ENCODE measurements at regions not wholly inside any gene's neighbourhood (a gene's known extent, or its start where the extent isn't known, plus 50 kb on each side); places are given as distances from the start of the nearest gene placed in this dataset.

- H3K27me3 ChIP-seq (ENCODE audit: control insufficient read depth, extremely low read depth, insufficient read depth, low read length): no peaks in the 10 kb centered on the region
- DNase-seq (ENCODE audit: low read depth, low spot score): no peak
- no peak for FAIRE-seq
- H3K4me3 ChIP-seq (ENCODE audit: control insufficient read depth in 2 of 3, extremely low read depth in 1 of 3, insufficient read depth in 2 of 3, low read depth in 1 of 3, low read length in 3 of 3): no peak overlapping the region
- no peaks in the 10 kb centered on the region for H3K9me1 ChIP-seq (ENCODE audit: control insufficient read depth, extremely low read depth, insufficient read depth, low read length)
- H3K9me3 ChIP-seq (ENCODE audit: control insufficient read depth, low read depth, low read length): no peaks in the 10 kb centered on the region
- H2AFZ ChIP-seq (ENCODE audit: control insufficient read depth, low read length): no peak overlapping the region
- no peak overlapping the region for H3K9ac ChIP-seq (ENCODE audit: control insufficient read depth, extremely low read depth, insufficient read depth, low read length)
- H3K36me3 ChIP-seq (ENCODE audit: control insufficient read depth in 2 of 2, extremely low read depth in 1 of 2, insufficient read depth in 2 of 2, low read length in 2 of 2): no peaks in the 10 kb centered on the region
- H3K4me2 ChIP-seq (ENCODE audit: control insufficient read depth, extremely low read depth, insufficient read depth, low read depth, low read length): no peak overlapping the region
- H3K79me2 ChIP-seq (ENCODE audit: control insufficient read depth, insufficient read depth, low read length): no peaks in the 10 kb centered on the region
- no peak overlapping the region for H3K27ac ChIP-seq (ENCODE audit: control insufficient read depth, insufficient read depth, low read length)
- dilution Hi-C loops (cut with MboI; ENCODE audit: extremely low pct_ligation_motif_present, low sequenced_read_pairs): no loop called here
- TF ChIP-seq CTCF (optimal IDR thresholded peaks at IDR 0.05 in 1 of 3, IDR thresholded peaks at IDR 0.05 in 1 of 3, conservative IDR thresholded peaks at IDR 0.05 in 1 of 3; ENCODE audit: extremely low read depth in 1 of 3, insufficient read depth in 2 of 3, low read length in 3 of 3) (no peak), EZH2 (IDR thresholded peaks at IDR 0.05; ENCODE audit: low read length) (no peak)
- H3K4me1 ChIP-seq (ENCODE audit: control insufficient read depth, extremely low read depth, insufficient read depth, low read length): peaks cover 18% of the 10 kb centered on the region
- H4K20me1 ChIP-seq (ENCODE audit: control insufficient read depth, extremely low read depth, insufficient read depth, low read length): no peaks in the 10 kb centered on the region
Observed at GRCh38 chr10:61845196-61845949, 56.1 kb upstream of the ARID5B start.

- no peak overlapping the region for H3K4me3 ChIP-seq (ENCODE audit: control insufficient read depth in 2 of 3, extremely low read depth in 1 of 3, insufficient read depth in 2 of 3, low read depth in 1 of 3, low read length in 3 of 3)
- dilution Hi-C loops (cut with MboI; ENCODE audit: extremely low pct_ligation_motif_present, low sequenced_read_pairs): no loop called here
- H3K27me3 ChIP-seq (ENCODE audit: control insufficient read depth, extremely low read depth, insufficient read depth, low read length): no peaks in the 10 kb centered on the region
- no peak overlapping the region for H2AFZ ChIP-seq (ENCODE audit: control insufficient read depth, low read length)
- no peak for DNase-seq (ENCODE audit: low read depth, low spot score)
- peaks cover 18% of the 10 kb centered on the region for H3K4me1 ChIP-seq (ENCODE audit: control insufficient read depth, extremely low read depth, insufficient read depth, low read length)
- no peak for TF ChIP-seq EZH2 (IDR thresholded peaks at IDR 0.05; ENCODE audit: low read length)
- no peak for TF ChIP-seq CTCF (optimal IDR thresholded peaks at IDR 0.05 in 1 of 3, IDR thresholded peaks at IDR 0.05 in 1 of 3, conservative IDR thresholded peaks at IDR 0.05 in 1 of 3; ENCODE audit: extremely low read depth in 1 of 3, insufficient read depth in 2 of 3, low read length in 3 of 3)
- H3K36me3 ChIP-seq (ENCODE audit: control insufficient read depth in 2 of 2, extremely low read depth in 1 of 2, insufficient read depth in 2 of 2, low read length in 2 of 2): no peaks in the 10 kb centered on the region
- H3K27ac ChIP-seq (ENCODE audit: control insufficient read depth, insufficient read depth, low read length): no peak overlapping the region
- no peak for FAIRE-seq
- no peak overlapping the region for H3K4me2 ChIP-seq (ENCODE audit: control insufficient read depth, extremely low read depth, insufficient read depth, low read depth, low read length)
- H3K9me1 ChIP-seq (ENCODE audit: control insufficient read depth, extremely low read depth, insufficient read depth, low read length): no peaks in the 10 kb centered on the region
- no peaks in the 10 kb centered on the region for H3K79me2 ChIP-seq (ENCODE audit: control insufficient read depth, insufficient read depth, low read length)
- H3K9ac ChIP-seq (ENCODE audit: control insufficient read depth, extremely low read depth, insufficient read depth, low read length): no peak overlapping the region
- H3K9me3 ChIP-seq (ENCODE audit: control insufficient read depth, low read depth, low read length): no peaks in the 10 kb centered on the region
- H4K20me1 ChIP-seq (ENCODE audit: control insufficient read depth, extremely low read depth, insufficient read depth, low read length): no peaks in the 10 kb centered on the region
Observed at GRCh38 chr10:61845950-61846268, 55.6 kb upstream of the ARID5B start.
